ENCODE measurements at regions not wholly inside any gene's neighbourhood (a gene's known extent, or its start where the extent isn't known, plus 50 kb on each side); places are given as distances from the start of the nearest gene placed in this dataset.

DNA sequence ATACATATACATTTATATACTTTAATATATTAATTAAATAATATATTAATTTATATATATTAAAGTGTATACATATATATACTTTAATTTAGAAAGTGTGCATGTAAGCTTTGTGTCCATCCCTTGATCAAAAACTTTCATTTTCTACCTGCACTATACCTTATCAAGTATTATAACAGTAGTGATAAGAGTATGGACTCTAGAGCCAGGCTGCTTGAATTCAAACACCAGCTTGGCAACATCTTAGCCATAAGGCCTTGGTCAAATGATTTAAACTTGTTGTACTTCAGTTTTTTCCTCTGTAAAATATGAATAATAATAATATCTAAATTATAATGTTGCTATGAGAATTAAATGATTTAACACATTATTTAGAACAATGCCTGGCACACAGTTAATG lies 327.6 kb upstream of the NECTIN3 start:
- no peak for DNase-seq (ENCODE audit: low read depth)
- no peak overlapping the region for H3K4me3 ChIP-seq (ENCODE audit: low read depth, low read length)
- TF ChIP-seq CTCF (IDR thresholded peaks at IDR 0.05; ENCODE audit: insufficient read depth, low read depth, low read length, missing control alignments) = no peak

- TF ChIP-seq CTCF (IDR thresholded peaks at IDR 0.05; ENCODE audit: insufficient read depth, low read depth, low read length, missing control alignments) = no peak
- H3K4me3 ChIP-seq (ENCODE audit: low read depth, low read length) = no peak overlapping the region
- DNase-seq (ENCODE audit: low read depth) = no peak
Measured at GRCh38 chr3:110744723-110745122, 326.9 kb upstream of the NECTIN3 start.

GRCh38 chr3:110749006-110749405 lies 322.6 kb upstream of the NECTIN3 start:
- H3K4me3 ChIP-seq (ENCODE audit: low read depth, low read length) = no peak overlapping the region
- TF ChIP-seq CTCF (IDR thresholded peaks at IDR 0.05; ENCODE audit: insufficient read depth, low read depth, low read length, missing control alignments) = no peak
- DNase-seq (ENCODE audit: low read depth) = no peak

- no peak overlapping the region for H3K4me3 ChIP-seq (ENCODE audit: low read depth, low read length)
- TF ChIP-seq CTCF (IDR thresholded peaks at IDR 0.05; ENCODE audit: insufficient read depth, low read depth, low read length, missing control alignments) = no peak
- DNase-seq (ENCODE audit: low read depth) = no peak
Measured at GRCh38 chr3:110750201-110750600, 321.4 kb upstream of the NECTIN3 start.

- TF ChIP-seq CTCF (IDR thresholded peaks at IDR 0.05; ENCODE audit: insufficient read depth, low read depth, low read length, missing control alignments) = no peak
- no peak overlapping the region for H3K4me3 ChIP-seq (ENCODE audit: low read depth, low read length)
- DNase-seq (ENCODE audit: low read depth) = no peak
Measured at GRCh38 chr3:110752307-110752706, 319.3 kb upstream of the NECTIN3 start.

DNA sequence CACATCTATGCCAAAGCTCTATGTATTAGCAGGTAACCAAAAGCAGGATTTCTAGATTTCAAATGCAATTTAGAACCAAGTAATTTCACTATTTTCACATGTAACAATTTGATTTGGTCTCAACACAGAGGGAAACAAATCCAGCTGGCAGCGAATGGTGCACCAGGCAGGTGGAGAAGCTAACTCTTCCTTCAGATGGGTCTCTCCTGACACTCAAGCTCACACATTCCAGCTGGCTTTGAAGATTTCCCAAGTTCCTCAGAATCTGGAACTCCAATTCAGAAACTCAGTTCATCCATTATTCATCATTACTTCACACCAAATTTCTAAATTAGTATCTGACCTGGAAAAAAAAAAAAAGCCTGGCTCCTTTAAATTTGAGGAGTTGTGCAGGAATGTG lies 318.1 kb upstream of the NECTIN3 start:
- no peak for TF ChIP-seq CTCF (IDR thresholded peaks at IDR 0.05; ENCODE audit: insufficient read depth, low read depth, low read length, missing control alignments)
- no peak for DNase-seq (ENCODE audit: low read depth)
- no peak overlapping the region for H3K4me3 ChIP-seq (ENCODE audit: low read depth, low read length)

GRCh38 chr3:110754212-110754916 lies 317.3 kb upstream of the NECTIN3 start:
- no peak overlapping the region for H3K4me3 ChIP-seq (ENCODE audit: low read depth, low read length)
- no peak for DNase-seq (ENCODE audit: low read depth)
- no peak for TF ChIP-seq CTCF (IDR thresholded peaks at IDR 0.05; ENCODE audit: insufficient read depth, low read depth, low read length, missing control alignments)
